Neural crest cell (in vitro differentiated cells): ENCODE measurements at regions not wholly inside any gene's neighbourhood (a gene's known extent, or its start where the extent isn't known, plus 50 kb on each side); places are given as distances from the start of the nearest gene placed in this dataset.

ENCODE experiments used
- DNase-seq: peaks from one replicate; pipeline ENCODE4 v3.0.0; 2021; ENCODE audit warnings: low read depth, mixed read lengths, low spot score
- H3K27ac Mint-ChIP-seq: one replicate; pipeline ENCODE4 v1.8.0; 2021; ENCODE audit warnings: mild to moderate bottlenecking, mixed read lengths; ENCODE audit not compliant: unreplicated experiment
- H3K27me3 Mint-ChIP-seq: 2 replicates; pipeline ENCODE4 v1.8.0; 2021; ENCODE audit warnings: low read depth, mild to moderate bottlenecking, mixed read lengths
- H3K36me3 Mint-ChIP-seq: 2 replicates; pipeline ENCODE4 v1.8.0; 2021; ENCODE audit warnings: low read depth, mild to moderate bottlenecking, mixed read lengths
- H3K4me1 Mint-ChIP-seq: 2 replicates; pipeline ENCODE4 v1.8.0; 2021; ENCODE audit warnings: mixed read lengths
- H3K4me3 Mint-ChIP-seq: one replicate; pipeline ENCODE4 v1.8.0; 2021; ENCODE audit warnings: mild to moderate bottlenecking, mixed read lengths
- H3K9me3 Mint-ChIP-seq: 2 replicates; pipeline ENCODE4 v1.8.0; 2021; ENCODE audit warnings: mixed read lengths
- CTCF ChIP-seq: fragments of 200-600 bp; sonication (generic); conservative IDR thresholded peaks from 2 replicates; pipeline ENCODE4 v1.5.0; 2021; ENCODE audit warnings: antibody characterized with exemption, mild to moderate bottlenecking

DNA sequence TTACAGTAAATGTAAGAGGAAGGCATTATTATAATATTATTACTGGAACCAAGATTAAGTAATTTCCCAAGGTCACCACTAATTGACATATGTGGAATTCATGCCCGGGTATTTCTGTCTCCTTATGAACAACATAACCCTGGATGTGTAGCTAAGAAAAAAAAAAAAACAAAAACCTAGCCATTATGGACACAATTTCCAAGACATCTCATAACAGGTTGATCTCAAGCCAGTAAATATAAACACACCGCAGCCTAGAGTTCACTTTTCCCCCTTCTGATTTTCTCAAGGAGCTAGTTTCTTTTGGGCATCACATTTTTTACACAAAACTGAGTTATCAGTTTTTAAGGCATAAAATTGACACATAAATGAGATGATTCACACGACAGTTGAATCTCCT is 306.5 kb upstream of the RSPO3 start:
- Mint-ChIP-seq H3K9me3 (no peaks in the 10 kb centered on the region), H3K27me3 (peaks cover 8% of the 10 kb centered on the region), H3K4me1 (peaks cover 4% of the 10 kb centered on the region), H3K27ac (no peak overlapping the region), H3K36me3 (no peaks in the 10 kb centered on the region), H3K4me3 (no peak overlapping the region)
- no peak for DNase-seq
- no peak for TF ChIP-seq CTCF

DNA sequence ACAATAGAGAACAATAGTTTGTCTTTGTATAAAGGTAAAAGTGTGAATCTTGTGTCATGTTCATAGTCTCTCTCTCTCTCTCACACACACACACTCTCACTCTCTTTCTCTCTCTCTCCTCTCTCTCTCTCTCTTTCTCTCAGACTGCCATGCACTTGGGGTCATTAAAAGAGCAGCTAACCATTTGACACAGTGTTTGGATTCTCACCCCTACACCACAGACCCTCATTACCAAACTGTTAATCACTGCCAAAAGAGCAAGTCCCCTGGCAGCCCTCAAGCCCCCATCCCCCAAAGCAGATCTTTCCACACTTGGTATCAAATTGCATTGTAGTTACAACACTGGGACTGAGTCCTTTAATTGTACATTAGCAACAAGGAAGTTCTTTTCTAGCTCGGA is 305.8 kb upstream of the RSPO3 start:
- H3K36me3 Mint-ChIP-seq: no peaks in the 10 kb centered on the region
- no peaks in the 10 kb centered on the region for H3K9me3 Mint-ChIP-seq
- peaks cover 4% of the 10 kb centered on the region for H3K27me3 Mint-ChIP-seq
- H3K27ac Mint-ChIP-seq: no peak overlapping the region
- peaks cover 4% of the 10 kb centered on the region for H3K4me1 Mint-ChIP-seq
- TF ChIP-seq CTCF: no peak
- no peak overlapping the region for H3K4me3 Mint-ChIP-seq
- DNase-seq: no peak

GRCh38 chr6:126820634-126821033 is 297.8 kb upstream of the RSPO3 start:
- no peaks in the 10 kb centered on the region for H3K4me1 Mint-ChIP-seq
- no peak for TF ChIP-seq CTCF
- no peak overlapping the region for H3K4me3 Mint-ChIP-seq
- DNase-seq: no peak
- H3K27me3 Mint-ChIP-seq: peaks cover 2% of the 10 kb centered on the region
- H3K9me3 Mint-ChIP-seq: no peaks in the 10 kb centered on the region
- no peaks in the 10 kb centered on the region for H3K36me3 Mint-ChIP-seq
- no peak overlapping the region for H3K27ac Mint-ChIP-seq

GRCh38 chr6:126821706-126822105 is 296.8 kb upstream of the RSPO3 start:
- no peaks in the 10 kb centered on the region for H3K9me3 Mint-ChIP-seq
- H3K27ac Mint-ChIP-seq: no peak overlapping the region
- H3K4me1 Mint-ChIP-seq: no peaks in the 10 kb centered on the region
- no peak for DNase-seq
- H3K36me3 Mint-ChIP-seq: no peaks in the 10 kb centered on the region
- H3K4me3 Mint-ChIP-seq: no peak overlapping the region
- H3K27me3 Mint-ChIP-seq: peaks cover 2% of the 10 kb centered on the region
- no peak for TF ChIP-seq CTCF

- Mint-ChIP-seq H3K36me3 (no peaks in the 10 kb centered on the region), H3K4me3 (no peak overlapping the region), H3K4me1 (no peaks in the 10 kb centered on the region), H3K9me3 (no peaks in the 10 kb centered on the region), H3K27ac (no peak overlapping the region), H3K27me3 (peaks cover 2% of the 10 kb centered on the region)
- no peak for DNase-seq
- TF ChIP-seq CTCF: no peak
Measured at GRCh38 chr6:126824226-126824625, 294.2 kb upstream of the RSPO3 start.

GRCh38 chr6:126824815-126825214 is 293.7 kb upstream of the RSPO3 start:
- no peak for DNase-seq
- Mint-ChIP-seq H3K27ac (no peak overlapping the region), H3K27me3 (peaks cover 2% of the 10 kb centered on the region), H3K9me3 (no peaks in the 10 kb centered on the region), H3K4me3 (no peak overlapping the region), H3K36me3 (no peaks in the 10 kb centered on the region), H3K4me1 (no peaks in the 10 kb centered on the region)
- no peak for TF ChIP-seq CTCF
